SK-N-SH treated with all-trans-retinoic acid at 6 μM for 48 hours (cell line): ENCODE measurements at regions not wholly inside any gene's neighbourhood (a gene's known extent, or its start where the extent isn't known, plus 50 kb on each side); places are given as distances from the start of the nearest gene placed in this dataset.

ENCODE experiments used
- ATAC-seq: fragments of 200-7000 bp; cut with Tn5 transposase; 3 replicates; pipeline ENCODE4 v1.9.1; 2020; ENCODE audit warnings: mild to moderate bottlenecking, moderate library complexity
- ARNTL ChIP-seq: fragments of 450-650 bp; formaldehyde crosslinking; IDR thresholded peaks from 2 replicates; pipeline ENCODE4 v1.5.0; 2020; ENCODE audit warnings: low read depth, mild to moderate bottlenecking, moderate library complexity, borderline replicate concordance
- BACH2 ChIP-seq: fragments of 250-450 bp; sonication (Bioruptor Pico); IDR thresholded peaks from 2 replicates; pipeline ENCODE4 v1.9.0; 2021; ENCODE audit warnings: mild to moderate bottlenecking, borderline replicate concordance
- ESRRG ChIP-seq: fragments of 250-450 bp; sonication (Bioruptor Pico); IDR thresholded peaks from 2 replicates; pipeline ENCODE4 v1.6.1; 2021; ENCODE audit warnings: mild to moderate bottlenecking
- GLIS3 ChIP-seq: fragments of 250-450 bp; sonication (Bioruptor Pico); IDR thresholded peaks from 2 replicates; pipeline ENCODE4 v1.5.0; 2020; ENCODE audit warnings: mild to moderate bottlenecking, moderate library complexity
- ISL1 ChIP-seq: fragments of 250-450 bp; sonication (Bioruptor Pico); IDR thresholded peaks from 2 replicates; pipeline ENCODE4 v2.1.2; 2022; ENCODE audit warnings: mild to moderate bottlenecking, moderate library complexity
- OSR1 ChIP-seq: fragments of 250-450 bp; sonication (Bioruptor Pico); IDR thresholded peaks from 2 replicates; pipeline ENCODE4 v1.8.0; 2022; ENCODE audit warnings: moderate library complexity, mild to moderate bottlenecking, inconsistent platforms
- PPARA ChIP-seq: fragments of 250-450 bp; sonication (Bioruptor Pico); IDR thresholded peaks from 2 replicates; pipeline ENCODE4 v1.5.0; 2020; ENCODE audit warnings: mild to moderate bottlenecking, borderline replicate concordance
- RARB ChIP-seq: fragments of 250-450 bp; sonication (Bioruptor Pico); IDR thresholded peaks from 2 replicates; pipeline ENCODE4 v1.8.0; 2021; ENCODE audit warnings: mild to moderate bottlenecking, moderate library complexity
- SNAI2 ChIP-seq: fragments of 250-450 bp; sonication (Bioruptor Pico); IDR thresholded peaks from 2 replicates; pipeline ENCODE4 v1.5.0; 2020; ENCODE audit warnings: mild to moderate bottlenecking, moderate library complexity
- TCF4 ChIP-seq: fragments of 250-450 bp; sonication (Bioruptor Pico); IDR thresholded peaks from 2 replicates; pipeline ENCODE4 v1.8.0; 2021; ENCODE audit warnings: mild to moderate bottlenecking, moderate library complexity, borderline replicate concordance
- TOX ChIP-seq: fragments of 250-450 bp; sonication (Bioruptor Pico); IDR thresholded peaks from 2 replicates; pipeline ENCODE4 v1.8.0; 2021; ENCODE audit warnings: mild to moderate bottlenecking, moderate library complexity, borderline replicate concordance
- ZC3H10 ChIP-seq: fragments of 250-450 bp; sonication (Bioruptor Pico); IDR thresholded peaks from 2 replicates; pipeline ENCODE4 v1.5.1; 2021; ENCODE audit warnings: mild to moderate bottlenecking, moderate library complexity
- ZFP3 ChIP-seq: fragments of 250-450 bp; sonication (Bioruptor Pico); IDR thresholded peaks from 2 replicates; pipeline ENCODE4 v1.5.0; 2020; ENCODE audit warnings: mild to moderate bottlenecking, moderate library complexity
- ZFP30 ChIP-seq: fragments of 450-650 bp; formaldehyde crosslinking; IDR thresholded peaks from 2 replicates; pipeline ENCODE4 v1.5.0; 2022; ENCODE audit warnings: mild to moderate bottlenecking, moderate library complexity
- ZNF565 ChIP-seq: fragments of 450-650 bp; formaldehyde crosslinking; conservative IDR thresholded peaks from 2 replicates; pipeline ENCODE4 v1.5.0; 2020; ENCODE audit warnings: low read depth, mild to moderate bottlenecking, moderate library complexity
- ZNF70 ChIP-seq: fragments of 450-650 bp; formaldehyde crosslinking; IDR thresholded peaks from 2 replicates; pipeline ENCODE4 v1.5.0; 2020; ENCODE audit warnings: mild to moderate bottlenecking, moderate library complexity
- ZNF8 ChIP-seq: fragments of 450-650 bp; formaldehyde crosslinking; IDR thresholded peaks from 2 replicates; pipeline ENCODE4 v1.5.0; 2020; ENCODE audit warnings: mild to moderate bottlenecking, moderate library complexity
- TF ChIP-seq, protein P1 (sequence below): fragments of 250-450 bp; sonication (Bioruptor Pico); IDR thresholded peaks from 2 replicates; pipeline ENCODE4 v1.8.0; 2020; ENCODE audit warnings: mild to moderate bottlenecking, moderate library complexity, borderline replicate concordance
- TF ChIP-seq, protein P2 (sequence below): fragments of 250-450 bp; sonication (Bioruptor Pico); IDR thresholded peaks from 2 replicates; pipeline ENCODE4 v1.5.1; 2020; ENCODE audit warnings: low read depth, mild to moderate bottlenecking, moderate library complexity
- TF ChIP-seq, protein P3 (sequence below): fragments of 250-450 bp; sonication (Bioruptor Pico); IDR thresholded peaks from 2 replicates; pipeline ENCODE4 v1.8.0; 2021; ENCODE audit warnings: low read depth, mild to moderate bottlenecking, moderate library complexity, borderline replicate concordance
- TF ChIP-seq, protein P4 (sequence below): fragments of 250-450 bp; sonication (Bioruptor Pico); IDR thresholded peaks from 2 replicates; pipeline ENCODE4 v1.5.1; 2021; ENCODE audit warnings: mild to moderate bottlenecking, moderate library complexity
- TF ChIP-seq, protein P5 (sequence below): fragments of 250-450 bp; sonication (Bioruptor Pico); IDR thresholded peaks from 2 replicates; pipeline ENCODE4 v1.5.0; 2020; ENCODE audit warnings: mild to moderate bottlenecking, moderate library complexity

- no peak for TF ChIP-seq ZFP3 (CRISPR knock-in tag)
- no peak for TF ChIP-seq RARB (CRISPR knock-in tag)
- TF ChIP-seq ZFP30 = no peak
- TF ChIP-seq, all 23 proteins: peak for 0
- ATAC-seq = no peak
These were observed 124.3 kb upstream of the TSHZ2 start for GRCh38 chr20:52847731-52848359.

GRCh38 chr20:52847029-52847660 lies 125.0 kb upstream of the TSHZ2 start:
- ATAC-seq = no peak
- no peak for TF ChIP-seq ZNF8 (CRISPR knock-in tag)
- no peak for TF ChIP-seq BACH2
- TF ChIP-seq SNAI2 = no peak
- TF ChIP-seq, protein P1, sequence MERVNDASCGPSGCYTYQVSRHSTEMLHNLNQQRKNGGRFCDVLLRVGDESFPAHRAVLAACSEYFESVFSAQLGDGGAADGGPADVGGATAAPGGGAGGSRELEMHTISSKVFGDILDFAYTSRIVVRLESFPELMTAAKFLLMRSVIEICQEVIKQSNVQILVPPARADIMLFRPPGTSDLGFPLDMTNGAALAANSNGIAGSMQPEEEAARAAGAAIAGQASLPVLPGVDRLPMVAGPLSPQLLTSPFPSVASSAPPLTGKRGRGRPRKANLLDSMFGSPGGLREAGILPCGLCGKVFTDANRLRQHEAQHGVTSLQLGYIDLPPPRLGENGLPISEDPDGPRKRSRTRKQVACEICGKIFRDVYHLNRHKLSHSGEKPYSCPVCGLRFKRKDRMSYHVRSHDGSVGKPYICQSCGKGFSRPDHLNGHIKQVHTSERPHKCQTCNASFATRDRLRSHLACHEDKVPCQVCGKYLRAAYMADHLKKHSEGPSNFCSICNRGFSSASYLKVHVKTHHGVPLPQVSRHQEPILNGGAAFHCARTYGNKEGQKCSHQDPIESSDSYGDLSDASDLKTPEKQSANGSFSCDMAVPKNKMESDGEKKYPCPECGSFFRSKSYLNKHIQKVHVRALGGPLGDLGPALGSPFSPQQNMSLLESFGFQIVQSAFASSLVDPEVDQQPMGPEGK (CRISPR knock-in tag) = no peak
- TF ChIP-seq ESRRG (CRISPR knock-in tag) = no peak
- TF ChIP-seq ZNF565 (CRISPR knock-in tag) = no peak
- no peak for TF ChIP-seq ZFP30
- TF ChIP-seq ZNF70 (CRISPR knock-in tag) = no peak
- TF ChIP-seq PPARA (CRISPR knock-in tag) = no peak
- no peak for TF ChIP-seq ZC3H10 (CRISPR knock-in tag)
- no peak for TF ChIP-seq ISL1 (CRISPR knock-in tag)
- no peak for TF ChIP-seq ZFP3 (CRISPR knock-in tag)
- TF ChIP-seq, all 23 proteins: peak for 0

DNA sequence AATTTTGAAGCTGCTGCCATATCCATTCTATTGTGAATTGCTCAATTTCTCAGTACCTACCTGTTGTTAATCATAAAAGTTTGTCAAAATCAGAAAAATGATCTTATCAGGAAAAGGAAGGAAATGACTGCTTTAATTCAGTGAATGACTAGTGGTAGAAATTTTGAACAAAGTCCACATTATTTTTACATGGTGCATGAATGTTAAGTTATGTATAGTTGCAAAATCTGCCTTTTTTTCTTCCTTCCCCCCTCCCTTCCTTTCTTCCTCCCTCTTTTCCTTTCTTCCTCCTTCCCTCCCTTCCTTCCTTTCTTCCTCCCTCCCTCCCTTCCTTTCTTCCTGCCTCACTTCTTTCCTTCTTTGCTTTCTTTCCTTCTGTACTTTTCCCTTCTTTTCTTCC lies 127.1 kb upstream of the TSHZ2 start:
- no peak for TF ChIP-seq ARNTL (CRISPR knock-in tag)
- no peak for TF ChIP-seq TOX (CRISPR knock-in tag)
- no peak for TF ChIP-seq GLIS3 (CRISPR knock-in tag)
- TF ChIP-seq, protein P2, sequence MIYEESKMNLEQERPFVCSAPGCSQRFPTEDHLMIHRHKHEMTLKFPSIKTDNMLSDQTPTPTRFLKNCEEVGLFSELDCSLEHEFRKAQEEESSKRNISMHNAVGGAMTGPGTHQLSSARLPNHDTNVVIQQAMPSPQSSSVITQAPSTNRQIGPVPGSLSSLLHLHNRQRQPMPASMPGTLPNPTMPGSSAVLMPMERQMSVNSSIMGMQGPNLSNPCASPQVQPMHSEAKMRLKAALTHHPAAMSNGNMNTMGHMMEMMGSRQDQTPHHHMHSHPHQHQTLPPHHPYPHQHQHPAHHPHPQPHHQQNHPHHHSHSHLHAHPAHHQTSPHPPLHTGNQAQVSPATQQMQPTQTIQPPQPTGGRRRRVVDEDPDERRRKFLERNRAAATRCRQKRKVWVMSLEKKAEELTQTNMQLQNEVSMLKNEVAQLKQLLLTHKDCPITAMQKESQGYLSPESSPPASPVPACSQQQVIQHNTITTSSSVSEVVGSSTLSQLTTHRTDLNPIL = no peak
- TF ChIP-seq ZFP3 (CRISPR knock-in tag) = no peak
- no peak for TF ChIP-seq BACH2
- TF ChIP-seq RARB (CRISPR knock-in tag) = no peak
- no peak for TF ChIP-seq ZNF8 (CRISPR knock-in tag)
- TF ChIP-seq, protein P3, sequence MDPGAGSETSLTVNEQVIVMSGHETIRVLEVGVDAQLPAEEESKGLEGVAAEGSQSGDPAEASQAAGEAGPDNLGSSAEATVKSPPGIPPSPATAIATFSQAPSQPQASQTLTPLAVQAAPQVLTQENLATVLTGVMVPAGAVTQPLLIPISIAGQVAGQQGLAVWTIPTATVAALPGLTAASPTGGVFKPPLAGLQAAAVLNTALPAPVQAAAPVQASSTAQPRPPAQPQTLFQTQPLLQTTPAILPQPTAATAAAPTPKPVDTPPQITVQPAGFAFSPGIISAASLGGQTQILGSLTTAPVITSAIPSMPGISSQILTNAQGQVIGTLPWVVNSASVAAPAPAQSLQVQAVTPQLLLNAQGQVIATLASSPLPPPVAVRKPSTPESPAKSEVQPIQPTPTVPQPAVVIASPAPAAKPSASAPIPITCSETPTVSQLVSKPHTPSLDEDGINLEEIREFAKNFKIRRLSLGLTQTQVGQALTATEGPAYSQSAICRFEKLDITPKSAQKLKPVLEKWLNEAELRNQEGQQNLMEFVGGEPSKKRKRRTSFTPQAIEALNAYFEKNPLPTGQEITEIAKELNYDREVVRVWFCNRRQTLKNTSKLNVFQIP (CRISPR knock-in tag) = no peak
- TF ChIP-seq ZNF70 (CRISPR knock-in tag) = no peak
- TF ChIP-seq, all 23 proteins: peak for 0
- no peak for ATAC-seq

DNA sequence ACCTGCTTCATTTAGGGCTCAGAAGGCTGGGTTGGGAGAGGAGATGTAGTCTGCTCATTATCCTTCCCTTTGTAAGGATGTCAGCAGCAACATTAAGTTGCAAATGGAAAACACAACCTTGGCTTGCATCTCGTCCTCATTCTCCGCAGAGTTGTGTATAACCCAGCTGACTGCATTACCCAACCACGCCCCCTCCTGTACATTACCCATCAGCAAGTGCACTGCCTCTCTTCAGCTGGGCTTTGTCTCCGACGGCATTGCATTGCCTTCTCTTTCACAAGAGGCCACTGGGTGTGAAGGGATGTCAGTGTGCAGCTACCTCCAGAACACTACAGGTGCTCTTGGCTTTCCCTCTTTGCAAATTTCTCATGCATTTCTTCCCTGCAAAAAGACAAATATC lies 128.7 kb upstream of the TSHZ2 start:
- no peak for ATAC-seq
- TF ChIP-seq TOX (CRISPR knock-in tag) (no peak), ARNTL (CRISPR knock-in tag) (no peak), ZNF565 (CRISPR knock-in tag) (no peak), ISL1 (CRISPR knock-in tag) (no peak), OSR1 (no peak), PPARA (CRISPR knock-in tag) (no peak), SNAI2 (no peak), ZFP3 (CRISPR knock-in tag) (no peak), TCF4 (CRISPR knock-in tag) (no peak), ZNF70 (CRISPR knock-in tag) (no peak)
- TF ChIP-seq, protein P1 (CRISPR knock-in tag) = no peak
- TF ChIP-seq, protein P4, sequence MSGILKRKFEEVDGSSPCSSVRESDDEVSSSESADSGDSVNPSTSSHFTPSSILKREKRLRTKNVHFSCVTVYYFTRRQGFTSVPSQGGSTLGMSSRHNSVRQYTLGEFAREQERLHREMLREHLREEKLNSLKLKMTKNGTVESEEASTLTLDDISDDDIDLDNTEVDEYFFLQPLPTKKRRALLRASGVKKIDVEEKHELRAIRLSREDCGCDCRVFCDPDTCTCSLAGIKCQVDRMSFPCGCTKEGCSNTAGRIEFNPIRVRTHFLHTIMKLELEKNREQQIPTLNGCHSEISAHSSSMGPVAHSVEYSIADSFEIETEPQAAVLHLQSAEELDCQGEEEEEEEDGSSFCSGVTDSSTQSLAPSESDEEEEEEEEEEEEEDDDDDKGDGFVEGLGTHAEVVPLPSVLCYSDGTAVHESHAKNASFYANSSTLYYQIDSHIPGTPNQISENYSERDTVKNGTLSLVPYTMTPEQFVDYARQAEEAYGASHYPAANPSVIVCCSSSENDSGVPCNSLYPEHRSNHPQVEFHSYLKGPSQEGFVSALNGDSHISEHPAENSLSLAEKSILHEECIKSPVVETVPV (CRISPR knock-in tag) = no peak
- TF ChIP-seq, protein P3 (CRISPR knock-in tag) = no peak
- TF ChIP-seq, protein P5, sequence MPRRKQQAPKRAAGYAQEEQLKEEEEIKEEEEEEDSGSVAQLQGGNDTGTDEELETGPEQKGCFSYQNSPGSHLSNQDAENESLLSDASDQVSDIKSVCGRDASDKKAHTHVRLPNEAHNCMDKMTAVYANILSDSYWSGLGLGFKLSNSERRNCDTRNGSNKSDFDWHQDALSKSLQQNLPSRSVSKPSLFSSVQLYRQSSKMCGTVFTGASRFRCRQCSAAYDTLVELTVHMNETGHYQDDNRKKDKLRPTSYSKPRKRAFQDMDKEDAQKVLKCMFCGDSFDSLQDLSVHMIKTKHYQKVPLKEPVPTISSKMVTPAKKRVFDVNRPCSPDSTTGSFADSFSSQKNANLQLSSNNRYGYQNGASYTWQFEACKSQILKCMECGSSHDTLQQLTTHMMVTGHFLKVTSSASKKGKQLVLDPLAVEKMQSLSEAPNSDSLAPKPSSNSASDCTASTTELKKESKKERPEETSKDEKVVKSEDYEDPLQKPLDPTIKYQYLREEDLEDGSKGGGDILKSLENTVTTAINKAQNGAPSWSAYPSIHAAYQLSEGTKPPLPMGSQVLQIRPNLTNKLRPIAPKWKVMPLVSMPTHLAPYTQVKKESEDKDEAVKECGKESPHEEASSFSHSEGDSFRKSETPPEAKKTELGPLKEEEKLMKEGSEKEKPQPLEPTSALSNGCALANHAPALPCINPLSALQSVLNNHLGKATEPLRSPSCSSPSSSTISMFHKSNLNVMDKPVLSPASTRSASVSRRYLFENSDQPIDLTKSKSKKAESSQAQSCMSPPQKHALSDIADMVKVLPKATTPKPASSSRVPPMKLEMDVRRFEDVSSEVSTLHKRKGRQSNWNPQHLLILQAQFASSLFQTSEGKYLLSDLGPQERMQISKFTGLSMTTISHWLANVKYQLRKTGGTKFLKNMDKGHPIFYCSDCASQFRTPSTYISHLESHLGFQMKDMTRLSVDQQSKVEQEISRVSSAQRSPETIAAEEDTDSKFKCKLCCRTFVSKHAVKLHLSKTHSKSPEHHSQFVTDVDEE (CRISPR knock-in tag) = no peak
